ENCODE measurements at regions not wholly inside any gene's neighbourhood (a gene's known extent, or its start where the extent isn't known, plus 50 kb on each side); places are given as distances from the start of the nearest gene placed in this dataset.

DNA sequence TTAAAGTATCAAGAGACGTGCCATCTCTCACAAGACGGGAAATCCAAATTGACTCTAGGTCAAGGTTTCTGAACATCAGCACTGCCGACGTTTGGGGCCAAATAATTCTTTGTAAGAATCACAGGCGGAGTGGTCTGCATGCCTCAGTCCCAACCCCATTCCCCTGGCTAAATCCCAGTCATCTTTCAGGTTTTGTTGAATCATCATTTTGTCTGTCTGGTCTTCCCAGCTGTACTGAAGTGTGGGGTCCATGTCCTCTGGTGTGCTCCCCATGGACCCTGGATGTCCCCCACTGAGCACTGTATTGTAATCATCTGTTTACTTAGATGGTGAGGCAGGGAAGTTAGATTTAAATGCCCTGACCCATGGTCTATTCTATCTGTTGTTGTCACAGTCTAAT, 103.6 kb upstream of the GALNT18 start:
- Histone ChIP-seq H3K27me3 (peaks cover 5% of the 10 kb centered on the region), H3K4me3 (no peak overlapping the region), H3K9me3 (peaks cover 0 to 9% (median 0%) of the 10 kb centered on the region in 3 donors), H3K27ac (no peak overlapping the region), H3K36me3 (no peaks in the 10 kb centered on the region), H3K4me1 (no peaks in the 10 kb centered on the region)
- WGBS, 2 donors (ENCODE audit: low coverage in 1 of 2) = 78 to 89% methylated on average over 5 of the region's 5 CpGs
- ATAC-seq = no peak
- TF ChIP-seq EP300 (IDR thresholded peaks at IDR 0.05) (no peak), POLR2AphosphoS5 (IDR thresholded peaks at IDR 0.05) (no peak), POLR2A (IDR thresholded peaks at IDR 0.05) (no peak)
- TF ChIP-seq, protein P1, sequence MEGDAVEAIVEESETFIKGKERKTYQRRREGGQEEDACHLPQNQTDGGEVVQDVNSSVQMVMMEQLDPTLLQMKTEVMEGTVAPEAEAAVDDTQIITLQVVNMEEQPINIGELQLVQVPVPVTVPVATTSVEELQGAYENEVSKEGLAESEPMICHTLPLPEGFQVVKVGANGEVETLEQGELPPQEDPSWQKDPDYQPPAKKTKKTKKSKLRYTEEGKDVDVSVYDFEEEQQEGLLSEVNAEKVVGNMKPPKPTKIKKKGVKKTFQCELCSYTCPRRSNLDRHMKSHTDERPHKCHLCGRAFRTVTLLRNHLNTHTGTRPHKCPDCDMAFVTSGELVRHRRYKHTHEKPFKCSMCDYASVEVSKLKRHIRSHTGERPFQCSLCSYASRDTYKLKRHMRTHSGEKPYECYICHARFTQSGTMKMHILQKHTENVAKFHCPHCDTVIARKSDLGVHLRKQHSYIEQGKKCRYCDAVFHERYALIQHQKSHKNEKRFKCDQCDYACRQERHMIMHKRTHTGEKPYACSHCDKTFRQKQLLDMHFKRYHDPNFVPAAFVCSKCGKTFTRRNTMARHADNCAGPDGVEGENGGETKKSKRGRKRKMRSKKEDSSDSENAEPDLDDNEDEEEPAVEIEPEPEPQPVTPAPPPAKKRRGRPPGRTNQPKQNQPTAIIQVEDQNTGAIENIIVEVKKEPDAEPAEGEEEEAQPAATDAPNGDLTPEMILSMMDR (IDR thresholded peaks at IDR 0.05) = no peak

DNA sequence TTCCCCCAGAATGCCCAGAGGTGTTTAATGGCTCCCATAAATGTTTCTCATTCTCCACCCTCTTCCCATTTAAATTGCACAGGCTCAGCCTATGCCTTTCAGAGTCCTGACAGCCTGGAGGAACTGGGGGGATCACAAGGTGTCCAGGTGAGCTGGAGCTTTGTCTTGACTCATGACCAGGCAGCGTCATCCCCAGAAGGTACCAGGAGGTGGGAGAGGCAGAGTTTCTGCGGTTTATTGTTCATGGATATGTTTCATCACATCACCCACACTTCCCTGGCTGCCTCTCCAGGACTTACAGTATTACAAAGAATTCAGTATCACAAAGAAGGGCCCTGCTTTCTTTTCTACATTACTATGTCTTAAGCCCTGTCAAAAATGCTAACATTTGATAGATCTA, 103.2 kb upstream of the GALNT18 start:
- peaks cover 5% of the 10 kb centered on the region for H3K27me3 ChIP-seq
- no peak overlapping the region for H3K27ac ChIP-seq
- TF ChIP-seq EP300 (IDR thresholded peaks at IDR 0.05) (no peak), POLR2AphosphoS5 (IDR thresholded peaks at IDR 0.05) (no peak), POLR2A (IDR thresholded peaks at IDR 0.05) (no peak)
- TF ChIP-seq, protein P1 (IDR thresholded peaks at IDR 0.05) = no peak
- ATAC-seq = no peak
- peaks cover 0 to 10% (median 0%) of the 10 kb centered on the region in 3 donors for H3K9me3 ChIP-seq
- WGBS, 2 donors (ENCODE audit: low coverage in 1 of 2) = 90 to 92% methylated on average over 2 of the region's 2 CpGs
- H3K36me3 ChIP-seq = no peaks in the 10 kb centered on the region
- H3K4me1 ChIP-seq = no peaks in the 10 kb centered on the region
- no peak overlapping the region for H3K4me3 ChIP-seq

DNA sequence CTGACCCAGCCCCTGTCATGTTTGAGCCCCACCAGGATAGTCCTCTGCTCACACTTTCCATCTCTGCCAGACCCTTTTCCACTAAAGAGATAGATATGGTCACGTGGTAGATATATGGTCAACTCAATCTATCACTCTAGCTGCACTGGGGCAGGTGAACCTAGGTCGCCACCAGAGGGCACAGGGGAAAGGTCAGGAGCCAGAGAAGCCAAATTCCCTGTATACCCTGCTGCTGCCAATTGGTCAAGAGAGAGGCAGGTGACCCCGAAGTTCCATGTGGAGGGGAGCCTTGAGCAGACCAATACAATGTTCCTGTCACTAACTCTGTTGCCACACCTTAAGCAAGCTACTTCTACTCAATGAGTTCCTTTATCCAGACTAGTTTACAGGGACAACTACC, 101.1 kb upstream of the GALNT18 start:
- H3K4me1 ChIP-seq = no peaks in the 10 kb centered on the region
- no peak for ATAC-seq
- TF ChIP-seq POLR2A (IDR thresholded peaks at IDR 0.05) (no peak), EP300 (IDR thresholded peaks at IDR 0.05) (no peak), POLR2AphosphoS5 (IDR thresholded peaks at IDR 0.05) (no peak)
- TF ChIP-seq, protein P1 (IDR thresholded peaks at IDR 0.05) = no peak
- no peaks in the 10 kb centered on the region for H3K36me3 ChIP-seq
- 100% methylated on average over 1 of the region's 3 CpGs; no CpG with 5 or more reads in 1 of the 2 donors for WGBS, 2 donors (ENCODE audit: low coverage in 1 of 2)
- peaks cover 0 to 10% (median 0%) of the 10 kb centered on the region in 3 donors for H3K9me3 ChIP-seq
- peaks cover 5% of the 10 kb centered on the region for H3K27me3 ChIP-seq
- no peak overlapping the region for H3K27ac ChIP-seq
- no peak overlapping the region for H3K4me3 ChIP-seq

DNA sequence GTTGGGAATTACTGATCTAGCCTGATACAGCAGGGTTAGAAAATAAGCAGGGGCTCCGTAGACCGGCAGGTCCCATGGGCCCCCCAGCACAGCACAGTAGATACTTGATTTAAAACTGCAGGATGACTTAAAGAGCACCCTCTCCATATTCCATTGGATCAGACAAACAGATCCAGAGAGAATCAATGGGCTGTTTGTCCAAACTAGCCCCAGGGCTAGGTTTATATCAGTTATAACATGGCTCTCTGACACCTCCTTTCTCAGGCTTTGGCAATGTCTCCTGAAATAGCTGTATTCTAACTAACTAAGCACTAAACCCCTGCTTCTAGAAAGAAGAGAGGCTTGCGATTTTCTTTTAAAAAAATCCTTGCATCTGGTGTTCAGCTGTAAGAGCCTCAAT, 100.4 kb upstream of the GALNT18 start:
- Histone ChIP-seq H3K9me3 (peaks cover 0 to 14% (median 0%) of the 10 kb centered on the region in 3 donors), H3K4me1 (no peaks in the 10 kb centered on the region), H3K4me3 (no peak overlapping the region), H3K27me3 (peaks cover 5% of the 10 kb centered on the region), H3K27ac (no peak overlapping the region), H3K36me3 (no peaks in the 10 kb centered on the region)
- 90 to 95% methylated on average over 2 to 3 of the region's 3 CpGs for WGBS, 2 donors (ENCODE audit: low coverage in 1 of 2)
- ATAC-seq = no peak
- no peak for TF ChIP-seq POLR2AphosphoS5 (IDR thresholded peaks at IDR 0.05)
- no peak for TF ChIP-seq POLR2A (IDR thresholded peaks at IDR 0.05)
- no peak for TF ChIP-seq EP300 (IDR thresholded peaks at IDR 0.05)
- TF ChIP-seq, protein P1 (IDR thresholded peaks at IDR 0.05) = no peak

DNA sequence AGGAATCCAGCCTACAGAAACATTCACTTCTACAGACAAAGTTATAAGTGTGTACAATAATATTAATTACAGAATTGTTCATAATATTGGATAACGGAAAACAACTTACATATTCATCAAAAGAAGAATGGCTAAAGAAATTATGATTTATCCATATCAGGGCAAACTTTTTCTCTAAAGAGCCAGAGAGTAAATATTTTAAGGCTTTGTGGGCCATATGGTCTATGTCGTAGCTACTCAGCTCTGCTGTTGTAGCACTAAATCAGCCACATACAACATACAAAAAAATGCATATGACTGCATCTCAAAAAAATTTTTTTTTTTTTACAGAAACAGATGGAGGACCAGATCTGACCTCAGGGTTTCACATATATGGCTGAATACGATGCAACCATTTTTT, 96.7 kb upstream of the GALNT18 start:
- peaks cover 0 to 40% (median 0%) of the 10 kb centered on the region in 3 donors for H3K9me3 ChIP-seq
- no peak overlapping the region for H3K4me3 ChIP-seq
- H3K27me3 ChIP-seq = peaks cover 5% of the 10 kb centered on the region
- ATAC-seq = no peak
- TF ChIP-seq POLR2A (IDR thresholded peaks at IDR 0.05) (no peak), EP300 (IDR thresholded peaks at IDR 0.05) (no peak), POLR2AphosphoS5 (IDR thresholded peaks at IDR 0.05) (no peak)
- TF ChIP-seq, protein P1 (IDR thresholded peaks at IDR 0.05) = no peak
- H3K4me1 ChIP-seq = no peaks in the 10 kb centered on the region
- no peak overlapping the region for H3K27ac ChIP-seq
- no peaks in the 10 kb centered on the region for H3K36me3 ChIP-seq
- WGBS, 2 donors (ENCODE audit: low coverage in 1 of 2) = 51 to 79% methylated on average over 3 of the region's 3 CpGs

Measured in gastroesophageal sphincter (tissue), 4 donors.